ENCODE measurements at regions not wholly inside any gene's neighbourhood (a gene's known extent, or its start where the extent isn't known, plus 50 kb on each side); places are given as distances from the start of the nearest gene placed in this dataset.

DNA sequence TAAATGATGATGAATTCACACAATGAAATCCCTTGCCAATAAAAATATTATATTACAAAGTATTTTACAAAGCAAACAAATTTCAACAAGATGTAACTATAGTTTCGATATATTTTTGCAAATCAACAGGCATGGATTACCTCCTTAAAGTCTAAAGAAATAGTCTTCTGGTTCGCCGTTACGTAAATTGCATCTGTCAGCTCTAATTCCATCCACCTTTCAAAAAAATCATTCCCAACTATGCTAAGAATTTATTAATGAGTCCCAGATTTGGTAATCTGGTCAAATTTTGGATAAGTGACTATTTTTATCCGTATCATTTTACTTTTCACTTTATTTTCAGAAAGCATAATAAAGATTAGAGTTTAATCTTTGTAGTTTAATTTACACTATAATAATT is 1984.9 kb downstream of the EFNA5 start:
- Histone ChIP-seq H3K36me3 (no peaks in the 10 kb centered on the region), H3K27me3 (no peaks in the 10 kb centered on the region), H3K4me3 (no peak overlapping the region), H3K9me3 (no peaks in the 10 kb centered on the region), H3K27ac (no peak overlapping the region), H3K4me1 (no peaks in the 10 kb centered on the region)
- TF ChIP-seq, protein P1, sequence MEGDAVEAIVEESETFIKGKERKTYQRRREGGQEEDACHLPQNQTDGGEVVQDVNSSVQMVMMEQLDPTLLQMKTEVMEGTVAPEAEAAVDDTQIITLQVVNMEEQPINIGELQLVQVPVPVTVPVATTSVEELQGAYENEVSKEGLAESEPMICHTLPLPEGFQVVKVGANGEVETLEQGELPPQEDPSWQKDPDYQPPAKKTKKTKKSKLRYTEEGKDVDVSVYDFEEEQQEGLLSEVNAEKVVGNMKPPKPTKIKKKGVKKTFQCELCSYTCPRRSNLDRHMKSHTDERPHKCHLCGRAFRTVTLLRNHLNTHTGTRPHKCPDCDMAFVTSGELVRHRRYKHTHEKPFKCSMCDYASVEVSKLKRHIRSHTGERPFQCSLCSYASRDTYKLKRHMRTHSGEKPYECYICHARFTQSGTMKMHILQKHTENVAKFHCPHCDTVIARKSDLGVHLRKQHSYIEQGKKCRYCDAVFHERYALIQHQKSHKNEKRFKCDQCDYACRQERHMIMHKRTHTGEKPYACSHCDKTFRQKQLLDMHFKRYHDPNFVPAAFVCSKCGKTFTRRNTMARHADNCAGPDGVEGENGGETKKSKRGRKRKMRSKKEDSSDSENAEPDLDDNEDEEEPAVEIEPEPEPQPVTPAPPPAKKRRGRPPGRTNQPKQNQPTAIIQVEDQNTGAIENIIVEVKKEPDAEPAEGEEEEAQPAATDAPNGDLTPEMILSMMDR (IDR thresholded peaks at IDR 0.05): no peak
- TF ChIP-seq POLR2A (IDR thresholded peaks at IDR 0.05): no peak
- ATAC-seq (no peak), DNase-seq (no peak)
- WGBS (ENCODE audit: insufficient coverage, low coverage, low lambda C conversion rate, missing lambda C conversion rate): 69% methylated on average over 5 of the region's 5 CpGs
- intact Hi-C loops (cut with DNase I): no loop called here

DNA sequence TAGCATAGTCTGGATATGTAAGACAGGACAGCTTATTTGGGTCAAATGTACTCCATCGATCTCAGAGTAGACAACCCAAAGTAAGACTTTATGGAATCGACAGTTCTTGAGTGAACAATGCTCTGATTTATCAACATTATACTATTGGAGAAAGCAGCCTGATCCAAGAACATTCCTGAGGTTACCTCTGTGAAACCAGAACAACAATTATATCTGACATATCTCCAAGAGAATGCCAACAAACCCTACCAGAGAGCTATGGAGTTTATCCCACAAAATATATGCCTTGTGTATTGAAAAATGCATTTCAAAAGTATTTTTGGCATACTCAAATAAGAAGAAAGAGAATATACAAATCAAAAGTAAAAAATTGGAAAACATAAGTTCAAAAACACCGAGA is 1985.9 kb downstream of the EFNA5 start:
- ATAC-seq (no peak), DNase-seq (no peak)
- H3K36me3 ChIP-seq: no peaks in the 10 kb centered on the region
- H3K4me1 ChIP-seq: no peaks in the 10 kb centered on the region
- no peak overlapping the region for H3K4me3 ChIP-seq
- H3K27ac ChIP-seq: no peak overlapping the region
- intact Hi-C loops (cut with DNase I): no loop called here
- H3K9me3 ChIP-seq: no peaks in the 10 kb centered on the region
- TF ChIP-seq, protein P1 (IDR thresholded peaks at IDR 0.05): no peak
- TF ChIP-seq POLR2A (IDR thresholded peaks at IDR 0.05): no peak
- H3K27me3 ChIP-seq: no peaks in the 10 kb centered on the region
- WGBS (ENCODE audit: insufficient coverage, low coverage, low lambda C conversion rate, missing lambda C conversion rate): 69% methylated on average over 3 of the region's 3 CpGs

DNA sequence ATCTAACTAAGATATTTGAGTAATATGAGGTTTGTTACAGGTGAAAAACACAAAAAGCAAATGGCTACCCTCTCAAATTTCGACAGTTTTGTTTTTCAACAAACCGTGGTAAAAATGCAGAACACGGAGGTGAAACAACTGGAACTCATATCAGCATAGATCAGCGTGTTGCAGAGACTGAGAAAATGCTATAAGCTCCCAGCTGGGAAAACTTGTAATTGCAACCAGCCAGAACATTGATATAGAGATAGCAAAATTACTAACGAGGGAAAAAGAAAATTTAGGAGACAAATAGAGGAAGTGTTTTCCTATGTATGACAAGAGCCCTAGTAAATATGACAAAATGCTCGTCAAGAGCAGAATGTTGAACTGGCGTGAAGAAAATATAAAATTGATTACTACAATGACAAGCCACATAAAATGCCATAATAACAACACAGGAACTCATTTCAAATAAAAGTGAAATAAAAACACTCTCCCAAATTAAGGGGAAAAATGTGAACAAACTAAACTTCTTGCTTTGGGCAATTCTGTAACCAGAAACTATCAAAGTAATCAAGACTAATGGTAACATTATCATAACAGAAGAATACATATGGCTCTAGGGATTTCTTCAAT is 1989.8 kb downstream of the EFNA5 start:
- no peak for DNase-seq
- no peak overlapping the region for H3K27ac ChIP-seq
- H3K36me3 ChIP-seq: no peaks in the 10 kb centered on the region
- intact Hi-C loops (cut with DNase I): no loop called here
- no peak overlapping the region for H3K4me3 ChIP-seq
- no peaks in the 10 kb centered on the region for H3K9me3 ChIP-seq
- no peaks in the 10 kb centered on the region for H3K27me3 ChIP-seq
- no peaks in the 10 kb centered on the region for H3K4me1 ChIP-seq
- WGBS (ENCODE audit: insufficient coverage, low coverage, low lambda C conversion rate, missing lambda C conversion rate): 41% methylated on average over 7 of the region's 7 CpGs
- ATAC-seq: no peak
- TF ChIP-seq, protein P1 (IDR thresholded peaks at IDR 0.05): no peak
- no peak for TF ChIP-seq POLR2A (IDR thresholded peaks at IDR 0.05)

DNA sequence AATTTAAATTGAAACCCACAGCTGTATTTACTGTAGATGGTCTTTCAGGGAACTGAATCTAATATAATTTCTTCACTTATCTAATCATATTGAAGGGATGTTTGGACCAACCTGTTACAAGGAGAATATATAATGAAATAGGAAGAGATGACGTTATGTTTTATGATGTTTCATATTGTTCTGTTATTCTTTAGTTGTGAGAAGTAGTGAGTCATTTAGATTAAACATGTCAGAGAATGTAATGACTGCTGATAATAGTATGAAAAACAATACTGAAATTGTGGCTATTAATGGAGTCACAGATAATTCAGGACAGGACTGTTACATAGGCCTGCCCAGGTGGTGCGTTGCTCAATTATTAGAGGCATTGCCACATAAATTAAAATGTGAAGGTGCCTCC is 1993.4 kb downstream of the EFNA5 start:
- DNase-seq (no peak), ATAC-seq (no peak)
- H3K27ac ChIP-seq: no peak overlapping the region
- TF ChIP-seq, protein P1 (IDR thresholded peaks at IDR 0.05): no peak
- TF ChIP-seq POLR2A (IDR thresholded peaks at IDR 0.05): no peak
- H3K36me3 ChIP-seq: no peaks in the 10 kb centered on the region
- no peaks in the 10 kb centered on the region for H3K27me3 ChIP-seq
- H3K4me1 ChIP-seq: no peaks in the 10 kb centered on the region
- no peaks in the 10 kb centered on the region for H3K9me3 ChIP-seq
- intact Hi-C loops (cut with DNase I): no loop called here
- H3K4me3 ChIP-seq: no peak overlapping the region
- 47% methylated on average over 2 of the region's 2 CpGs for WGBS (ENCODE audit: insufficient coverage, low coverage, low lambda C conversion rate, missing lambda C conversion rate)

DNA sequence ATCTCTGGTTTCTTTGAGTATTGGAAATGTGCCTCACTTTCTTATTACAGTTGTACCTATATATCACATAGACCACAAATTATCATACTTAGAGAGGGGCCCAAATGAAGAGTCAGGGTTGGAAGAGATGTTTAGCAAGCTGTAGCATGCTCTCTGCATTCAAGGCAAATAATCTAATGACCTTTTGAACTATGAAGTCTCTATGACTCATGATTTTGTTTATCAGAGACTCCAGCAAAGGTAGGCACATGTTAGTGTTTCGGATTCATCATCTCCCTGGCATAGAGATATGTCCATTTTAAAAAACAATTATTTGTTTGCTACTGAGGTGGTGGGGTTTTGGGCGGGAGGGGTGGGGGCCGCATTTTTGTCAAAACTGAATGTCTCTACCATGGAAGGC is 2000.1 kb downstream of the EFNA5 start:
- WGBS (ENCODE audit: insufficient coverage, low coverage, low lambda C conversion rate, missing lambda C conversion rate): 56% methylated on average over 3 of the region's 3 CpGs
- TF ChIP-seq POLR2A (IDR thresholded peaks at IDR 0.05): no peak
- TF ChIP-seq, protein P1 (IDR thresholded peaks at IDR 0.05): no peak
- H3K4me3 ChIP-seq: no peak overlapping the region
- ATAC-seq (no peak), DNase-seq (no peak)
- no peaks in the 10 kb centered on the region for H3K36me3 ChIP-seq
- intact Hi-C loops (cut with DNase I): no loop called here
- no peaks in the 10 kb centered on the region for H3K4me1 ChIP-seq
- no peaks in the 10 kb centered on the region for H3K27me3 ChIP-seq
- no peak overlapping the region for H3K27ac ChIP-seq
- H3K9me3 ChIP-seq: no peaks in the 10 kb centered on the region

Measured in right lobe of liver (tissue), 6 donors.